Smooth muscle cell (in vitro differentiated cells): ENCODE measurements at regions not wholly inside any gene's neighbourhood (a gene's known extent, or its start where the extent isn't known, plus 50 kb on each side); places are given as distances from the start of the nearest gene placed in this dataset.
A peak's percentile ranks its signal among the peaks of the same experiment; 100 is the strongest.

Source experiments
- DNase-seq: peaks from one replicate; lab custom pipeline; 2025; ENCODE audit not compliant: unreplicated experiment; lab: John Stamatoyannopoulos, UW
- H2AFZ ChIP-seq: fragments of 200-600 bp; sonication (generic); 2 replicates; pipeline ENCODE4 v1.6.0; 2016; ENCODE audit warnings: antibody characterized with exemption, low read depth, mild to moderate bottlenecking
- H3F3A ChIP-seq: fragments of 200-600 bp; sonication (generic); 2 replicates; pipeline ENCODE4 v1.6.0; 2017; ENCODE audit warnings: antibody characterized with exemption, low read depth
- H3K27ac ChIP-seq: fragments of 200-600 bp; sonication (generic); 2 replicates; pipeline ENCODE4 v1.5.1; 2016; ENCODE audit warnings: low read depth, mild to moderate bottlenecking
- H3K27me3 ChIP-seq: fragments of 200-600 bp; sonication (generic); 2 replicates; pipeline ENCODE4 v1.6.1; 2016; ENCODE audit warnings: low read depth, mild to moderate bottlenecking
- H3K36me3 ChIP-seq: fragments of 200-600 bp; sonication (generic); 2 replicates; pipeline ENCODE4 v1.5.1; 2016; ENCODE audit warnings: low read depth
- H3K4me1 ChIP-seq: fragments of 200-600 bp; sonication (generic); 2 replicates; pipeline ENCODE4 v1.5.1; 2016; ENCODE audit warnings: low read depth
- H3K4me2 ChIP-seq: fragments of 200-600 bp; sonication (generic); 2 replicates; pipeline ENCODE4 v1.6.0; 2016; ENCODE audit warnings: mild to moderate bottlenecking
- H3K4me3 ChIP-seq: fragments of 200-600 bp; sonication (generic); 2 replicates; pipeline ENCODE4 v1.5.1; 2016; ENCODE audit warnings: mild to moderate bottlenecking
- H3K79me2 ChIP-seq: fragments of 200-600 bp; sonication (generic); 2 replicates; pipeline ENCODE4 v1.6.0; 2016; ENCODE audit warnings: low read depth, mild to moderate bottlenecking
- H3K9ac ChIP-seq: fragments of 200-600 bp; sonication (generic); 2 replicates; pipeline ENCODE4 v1.6.0; 2016; ENCODE audit warnings: low read depth
- H3K9me3 ChIP-seq: fragments of 200-600 bp; sonication (generic); replicated peaks from 2 replicates; pipeline ENCODE4 v1.5.1; 2016; ENCODE audit warnings: low read depth
- H4K20me1 ChIP-seq: fragments of 200-600 bp; sonication (generic); 2 replicates; pipeline ENCODE4 v1.6.0; 2016; ENCODE audit warnings: low read depth
- WGBS: methylation state at CpG from one replicate; pipeline ENCODE4 v1.1.7; 2016; ENCODE audit warnings: low lambda C conversion rate; 5-methylcytosine and 5-hydroxymethylcytosine counted together
- TF ChIP-seq, protein P1 (sequence below): fragments of 200-600 bp; sonication (generic); IDR thresholded peaks from 2 replicates; pipeline ENCODE4 v1.5.1; 2017; ENCODE audit warnings: borderline replicate concordance, mild to moderate bottlenecking, antibody characterized with exemption; ENCODE audit not compliant: insufficient read depth, poor library complexity, severe bottlenecking

GRCh38 chr16:63473725-63474124 lies 1437.5 kb upstream of the CDH8 start:
- Histone ChIP-seq H3K27me3 (no peaks in the 10 kb centered on the region), H3K27ac (no peak overlapping the region), H2AFZ (no peak overlapping the region), H3K4me1 (no peaks in the 10 kb centered on the region), H3K9ac (no peak overlapping the region), H4K20me1 (no peaks in the 10 kb centered on the region), H3K9me3 (no peaks in the 10 kb centered on the region), H3F3A (no peaks in the 10 kb centered on the region), H3K4me3 (no peak overlapping the region), H3K4me2 (no peak overlapping the region), H3K36me3 (no peaks in the 10 kb centered on the region), H3K79me2 (no peaks in the 10 kb centered on the region)
- DNase-seq = no peak
- TF ChIP-seq, protein P1, sequence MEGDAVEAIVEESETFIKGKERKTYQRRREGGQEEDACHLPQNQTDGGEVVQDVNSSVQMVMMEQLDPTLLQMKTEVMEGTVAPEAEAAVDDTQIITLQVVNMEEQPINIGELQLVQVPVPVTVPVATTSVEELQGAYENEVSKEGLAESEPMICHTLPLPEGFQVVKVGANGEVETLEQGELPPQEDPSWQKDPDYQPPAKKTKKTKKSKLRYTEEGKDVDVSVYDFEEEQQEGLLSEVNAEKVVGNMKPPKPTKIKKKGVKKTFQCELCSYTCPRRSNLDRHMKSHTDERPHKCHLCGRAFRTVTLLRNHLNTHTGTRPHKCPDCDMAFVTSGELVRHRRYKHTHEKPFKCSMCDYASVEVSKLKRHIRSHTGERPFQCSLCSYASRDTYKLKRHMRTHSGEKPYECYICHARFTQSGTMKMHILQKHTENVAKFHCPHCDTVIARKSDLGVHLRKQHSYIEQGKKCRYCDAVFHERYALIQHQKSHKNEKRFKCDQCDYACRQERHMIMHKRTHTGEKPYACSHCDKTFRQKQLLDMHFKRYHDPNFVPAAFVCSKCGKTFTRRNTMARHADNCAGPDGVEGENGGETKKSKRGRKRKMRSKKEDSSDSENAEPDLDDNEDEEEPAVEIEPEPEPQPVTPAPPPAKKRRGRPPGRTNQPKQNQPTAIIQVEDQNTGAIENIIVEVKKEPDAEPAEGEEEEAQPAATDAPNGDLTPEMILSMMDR = no peak

GRCh38 chr16:63467513-63467912 lies 1431.3 kb upstream of the CDH8 start:
- Histone ChIP-seq H3K4me3 (no peak overlapping the region), H3K4me2 (no peak overlapping the region), H2AFZ (no peak overlapping the region), H4K20me1 (no peaks in the 10 kb centered on the region), H3K4me1 (no peaks in the 10 kb centered on the region), H3K9ac (no peak overlapping the region), H3F3A (no peaks in the 10 kb centered on the region), H3K9me3 (no peaks in the 10 kb centered on the region), H3K27me3 (no peaks in the 10 kb centered on the region), H3K36me3 (no peaks in the 10 kb centered on the region), H3K27ac (no peak overlapping the region), H3K79me2 (no peaks in the 10 kb centered on the region)
- DNase-seq = no peak
- WGBS = 85% methylated on average over 2 of the region's 2 CpGs
- TF ChIP-seq, protein P1 = no peak

GRCh38 chr16:63462316-63462715 lies 1426.1 kb upstream of the CDH8 start:
- H3K4me1 ChIP-seq = peaks cover 4% of the 10 kb centered on the region
- no peak overlapping the region for H3K9ac ChIP-seq
- H3K27ac ChIP-seq = no peak overlapping the region
- no peaks in the 10 kb centered on the region for H3K36me3 ChIP-seq
- no peaks in the 10 kb centered on the region for H3K9me3 ChIP-seq
- DNase-seq = no peak
- H4K20me1 ChIP-seq = no peaks in the 10 kb centered on the region
- no peaks in the 10 kb centered on the region for H3K27me3 ChIP-seq
- H3F3A ChIP-seq = no peaks in the 10 kb centered on the region
- WGBS = 78% methylated on average over 1 of the region's 1 CpG
- no peaks in the 10 kb centered on the region for H3K79me2 ChIP-seq
- no peak overlapping the region for H2AFZ ChIP-seq
- no peak overlapping the region for H3K4me2 ChIP-seq
- no peak overlapping the region for H3K4me3 ChIP-seq
- TF ChIP-seq, protein P1 = no peak

GRCh38 chr16:63461248-63461841 lies 1425.1 kb upstream of the CDH8 start:
- Histone ChIP-seq H3K27ac (no peak overlapping the region), H3K4me3 (no peak overlapping the region), H3K36me3 (no peaks in the 10 kb centered on the region), H3K27me3 (no peaks in the 10 kb centered on the region), H3K9me3 (no peaks in the 10 kb centered on the region), H3K9ac (no peak overlapping the region), H3K4me1 (peaks cover 4% of the 10 kb centered on the region), H2AFZ (no peak overlapping the region), H4K20me1 (no peaks in the 10 kb centered on the region), H3K4me2 (peak overlapping the region; percentile 29), H3K79me2 (no peaks in the 10 kb centered on the region), H3F3A (no peaks in the 10 kb centered on the region)
- TF ChIP-seq, protein P1 = peak; percentile 68
- 76% methylated on average over 3 of the region's 3 CpGs for WGBS
- no peak for DNase-seq
